ENCODE measurements at regions not wholly inside any gene's neighbourhood (a gene's known extent, or its start where the extent isn't known, plus 50 kb on each side); places are given as distances from the start of the nearest gene placed in this dataset.

DNA sequence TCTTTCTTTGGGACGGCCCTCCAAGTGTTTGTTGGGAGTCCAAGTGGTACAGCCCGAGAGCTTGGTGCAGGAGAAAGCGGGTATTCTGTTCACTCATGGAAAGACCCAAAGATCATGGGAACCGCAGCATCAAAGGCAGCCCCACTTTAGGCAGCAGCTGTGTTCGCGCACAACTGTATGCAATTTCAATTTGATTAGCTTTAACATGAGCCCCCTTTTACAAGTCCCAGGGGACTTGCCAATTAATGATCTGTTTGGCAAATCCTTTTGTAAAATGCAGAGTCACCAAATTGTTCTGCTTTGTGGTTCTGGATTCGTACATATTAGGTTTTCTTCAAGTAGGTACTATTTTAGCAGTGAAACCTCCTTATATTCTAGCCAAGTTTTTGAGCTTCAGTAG lies 217.7 kb downstream of the AACS start:
- TF ChIP-seq CTCF (IDR thresholded peaks at IDR 0.05) (no peak), POLR2A (IDR thresholded peaks at IDR 0.05) (no peak)

Measured in adrenal gland (tissue), 5 donors.